ENCODE measurements at regions not wholly inside any gene's neighbourhood (a gene's known extent, or its start where the extent isn't known, plus 50 kb on each side); places are given as distances from the start of the nearest gene placed in this dataset.
"Not testable (repeated sequence)": the region's sequence is repeated elsewhere in the genome, so short reads cannot be mapped to it uniquely, and the experiment has no call there.

DNA sequence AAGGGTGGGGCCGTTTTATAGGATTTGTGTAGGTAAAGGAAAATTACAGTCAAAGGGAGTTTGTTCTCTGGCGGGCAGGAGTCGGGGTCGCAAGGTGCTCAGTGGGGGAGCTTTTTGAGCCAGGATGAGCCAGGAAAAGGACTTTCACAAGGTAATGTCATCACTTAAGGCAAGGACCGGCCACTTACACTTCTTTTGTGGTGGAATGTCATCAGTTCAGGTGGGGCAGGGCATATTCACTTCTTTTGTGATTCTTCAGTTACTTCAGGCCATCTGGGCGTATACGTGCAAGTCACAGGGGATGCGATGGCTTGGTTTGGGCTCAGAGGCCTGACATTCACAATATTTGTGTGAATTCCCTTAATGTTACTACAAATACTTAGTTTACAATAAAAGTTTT is 88.2 kb upstream of the MAP3K7 start:
- DNase-seq: not testable (repeated sequence)

DNA sequence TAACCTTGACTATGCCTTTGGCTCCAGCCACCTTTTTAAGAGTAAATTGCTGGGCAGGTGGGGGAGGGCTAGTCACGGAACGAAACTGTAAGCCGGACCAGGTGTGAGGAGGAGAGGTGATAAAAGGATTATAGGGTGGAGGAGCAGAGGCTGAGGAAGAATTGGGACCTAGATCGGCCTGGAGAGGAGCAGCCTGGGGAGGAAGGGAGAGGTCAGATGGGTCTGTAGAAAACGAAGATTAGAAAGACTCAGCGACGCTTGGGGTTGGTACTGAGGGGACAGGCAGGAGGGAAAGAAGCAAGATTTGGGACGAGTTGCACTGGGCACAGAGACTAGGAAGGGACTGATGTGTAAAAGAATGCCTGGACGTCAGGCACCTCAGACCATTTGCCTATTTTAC is 87.2 kb upstream of the MAP3K7 start:
- DNase-seq: not testable (repeated sequence)

DNA sequence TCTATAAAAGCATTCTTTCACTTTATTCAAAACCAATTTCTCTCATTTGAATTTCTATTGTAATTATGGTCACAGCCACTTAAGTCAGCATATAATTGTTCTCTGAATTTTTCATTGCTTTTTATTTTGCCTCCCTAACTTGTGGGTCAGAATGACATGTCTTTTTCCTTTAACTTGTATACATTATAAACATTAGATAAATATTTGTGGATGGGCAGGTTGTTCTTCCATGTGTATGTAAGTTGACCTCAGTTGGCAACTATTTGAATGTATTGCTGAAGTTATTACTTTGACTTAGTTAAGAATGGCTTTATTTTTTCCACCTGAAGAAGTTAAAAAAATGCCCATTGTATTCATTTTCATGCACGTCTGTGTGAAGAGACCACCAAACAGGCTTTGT is 83.0 kb upstream of the MAP3K7 start:
- no peak for DNase-seq

DNA sequence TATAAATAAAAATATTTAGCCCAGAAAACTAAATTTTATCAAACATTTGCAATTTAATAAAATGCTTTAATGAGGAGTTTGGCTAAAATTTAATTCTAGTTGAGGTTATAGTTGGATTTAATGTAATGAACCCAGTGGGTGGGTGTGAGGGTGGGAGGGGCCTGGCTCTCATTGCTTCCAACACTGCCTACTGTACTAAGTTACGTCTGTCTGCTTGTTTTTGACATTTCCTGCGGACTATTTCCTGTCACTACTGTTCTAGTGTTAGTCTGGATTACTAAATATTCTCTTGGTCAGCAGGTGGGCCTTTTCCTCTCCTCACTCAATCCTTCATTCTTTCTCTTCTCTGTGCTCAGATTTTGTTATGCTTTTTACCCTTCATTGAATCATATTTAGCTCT is 82.5 kb upstream of the MAP3K7 start:
- DNase-seq: no peak

DNA sequence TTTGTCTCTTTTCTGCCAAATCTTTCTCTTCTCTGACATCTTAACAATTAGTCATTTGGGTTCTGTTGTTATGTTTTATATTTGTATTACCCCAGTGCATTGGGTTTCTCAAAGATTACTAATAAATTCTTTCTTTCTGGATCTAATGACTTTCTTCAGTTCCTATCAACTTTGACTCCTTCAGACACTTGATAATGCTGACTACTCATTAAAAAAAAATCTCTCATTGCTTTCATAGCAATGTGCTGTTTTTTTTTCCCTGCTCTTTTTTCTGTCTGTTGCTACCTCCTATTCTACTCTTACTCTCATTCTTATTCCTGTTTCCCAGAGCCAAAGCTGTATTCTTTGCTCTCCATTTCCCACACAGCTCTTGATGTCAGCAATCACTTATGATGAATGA is 81.3 kb upstream of the MAP3K7 start:
- no peak for DNase-seq

DNA sequence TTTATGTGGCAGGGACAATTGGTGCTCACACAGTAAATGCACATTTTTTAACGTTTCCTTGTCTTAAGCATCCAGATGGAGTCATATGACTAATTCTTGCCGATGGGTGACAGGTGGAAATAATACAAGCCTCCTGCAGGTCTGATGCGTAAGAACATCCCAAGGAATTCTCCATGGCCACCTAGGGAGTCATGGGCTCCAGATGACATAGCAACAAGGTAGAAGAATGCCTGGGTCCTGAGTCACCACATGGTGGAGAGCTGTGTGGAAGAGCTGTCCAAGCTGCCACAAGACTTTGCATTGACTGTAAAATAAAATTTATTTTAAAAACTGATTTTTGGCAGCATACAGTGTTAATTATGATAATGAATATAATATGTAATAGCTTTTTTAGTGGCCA is 77.0 kb upstream of the MAP3K7 start:
- no peak for DNase-seq

DNA sequence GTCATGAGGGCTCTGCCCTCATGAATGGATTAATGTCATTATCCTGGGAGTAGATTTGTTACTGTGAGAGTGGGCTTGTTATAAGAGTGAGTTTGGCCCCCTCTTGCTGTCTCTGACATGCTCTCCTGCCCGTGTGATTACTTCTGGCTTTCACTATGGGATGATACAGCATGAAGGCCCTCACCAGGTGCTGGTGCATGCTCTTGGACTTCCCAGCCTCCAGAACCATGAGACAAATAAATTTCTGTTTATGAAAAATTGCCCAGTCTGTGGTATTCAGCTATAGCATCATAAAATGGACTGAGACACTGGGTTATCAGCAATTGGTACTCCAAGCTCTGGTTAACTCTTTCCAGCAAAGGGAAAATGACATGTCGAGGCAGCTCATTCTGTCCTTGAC is 76.2 kb upstream of the MAP3K7 start:
- DNase-seq: no peak

DNA sequence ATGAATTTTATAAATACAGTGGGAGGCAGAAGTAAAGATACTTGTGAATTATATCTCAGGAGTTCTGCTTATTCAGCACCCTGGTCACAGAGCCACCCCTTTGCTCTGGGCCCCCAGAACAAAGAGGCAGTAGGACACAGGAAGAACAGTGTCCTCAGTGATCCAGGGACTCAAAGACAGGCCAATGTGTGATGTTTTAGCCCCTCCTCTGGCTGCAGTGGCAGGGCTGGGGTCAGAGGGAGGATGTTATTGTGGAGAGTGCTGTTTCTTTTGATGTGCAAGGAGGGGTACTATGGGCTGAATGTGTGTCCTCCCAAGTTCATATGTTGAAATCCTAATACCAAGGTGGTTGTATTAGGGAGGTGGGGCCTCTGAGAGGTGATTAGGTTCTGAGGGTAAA is 74.1 kb upstream of the MAP3K7 start:
- DNase-seq: no peak

DNA sequence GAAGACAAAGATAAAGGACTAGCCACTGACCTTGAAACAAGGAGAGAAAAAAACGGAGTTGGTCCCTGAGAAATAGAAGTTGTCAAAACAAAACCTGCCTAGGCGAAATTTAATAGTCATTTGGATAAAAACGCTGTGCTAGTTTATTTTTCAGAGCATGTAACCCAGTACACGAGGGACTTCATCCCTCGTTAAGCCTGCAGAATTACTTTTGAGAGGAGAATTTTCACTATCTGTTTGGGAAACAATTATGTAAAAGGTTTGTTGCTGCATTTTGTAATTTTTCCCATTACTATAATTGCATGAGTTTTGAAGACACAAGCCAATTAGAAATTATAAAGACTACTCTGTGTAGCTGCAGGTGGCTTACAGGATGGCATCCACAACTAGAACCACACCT is 71.6 kb upstream of the MAP3K7 start:
- no peak for DNase-seq

DNA sequence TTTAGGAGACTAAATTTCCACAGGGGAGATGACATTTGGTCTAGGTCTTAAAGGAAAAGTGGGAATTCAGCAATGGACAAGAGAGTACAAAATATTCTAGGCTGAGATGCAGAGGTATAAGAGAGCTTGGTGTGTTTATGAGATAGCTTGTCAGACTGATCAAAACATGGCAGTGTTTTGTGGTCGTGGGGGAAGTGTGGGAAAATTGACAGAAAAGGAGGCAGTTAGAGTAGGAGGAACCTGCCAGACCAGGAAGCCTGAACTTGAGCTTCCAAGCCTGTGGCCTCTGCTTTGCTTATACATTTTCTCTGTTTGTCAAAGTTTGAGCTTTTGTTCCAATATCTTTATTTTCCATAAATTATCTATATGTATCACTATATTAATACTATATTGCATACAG is 69.5 kb upstream of the MAP3K7 start:
- no peak for DNase-seq

DNA sequence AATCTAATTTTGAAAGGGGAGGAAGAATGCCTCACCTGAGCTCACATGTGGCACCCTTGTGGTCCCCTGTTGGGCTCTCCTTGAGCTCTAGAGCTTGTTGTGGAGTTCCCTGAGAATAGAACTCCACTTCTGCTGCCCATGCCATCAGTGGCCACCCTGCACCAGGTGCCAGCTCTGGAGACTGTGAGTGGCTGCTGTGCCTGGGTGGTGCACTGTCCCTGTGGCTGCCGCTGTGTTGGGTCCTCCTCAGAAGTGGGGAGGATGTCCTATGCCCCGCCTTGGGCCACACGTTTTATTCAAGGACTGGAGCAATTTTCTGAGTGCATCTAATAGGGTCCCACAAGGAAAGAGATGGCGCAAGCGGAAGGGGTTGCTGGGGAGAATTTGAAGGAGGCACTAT is 67.9 kb upstream of the MAP3K7 start:
- no peak for DNase-seq

DNA sequence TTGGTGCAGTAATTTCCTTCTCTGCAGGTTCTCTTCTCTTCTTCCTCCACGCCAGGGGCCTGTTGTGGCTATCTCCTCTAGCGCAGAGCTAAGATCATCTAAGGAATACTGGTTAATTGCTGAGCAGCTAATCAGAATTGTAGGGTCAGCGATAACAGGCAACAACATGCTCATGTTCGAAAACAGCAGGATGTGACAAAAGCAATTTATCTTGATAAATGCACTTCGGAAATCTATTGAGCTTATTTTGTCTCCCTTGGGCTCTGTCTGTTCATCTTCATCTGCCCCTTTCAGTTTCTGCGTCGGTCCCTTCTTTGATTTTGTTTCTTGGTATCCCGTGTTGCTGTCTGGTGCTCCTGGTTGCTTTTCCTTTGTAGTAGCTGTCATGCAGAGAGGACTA is 67.3 kb upstream of the MAP3K7 start:
- no peak for DNase-seq

DNA sequence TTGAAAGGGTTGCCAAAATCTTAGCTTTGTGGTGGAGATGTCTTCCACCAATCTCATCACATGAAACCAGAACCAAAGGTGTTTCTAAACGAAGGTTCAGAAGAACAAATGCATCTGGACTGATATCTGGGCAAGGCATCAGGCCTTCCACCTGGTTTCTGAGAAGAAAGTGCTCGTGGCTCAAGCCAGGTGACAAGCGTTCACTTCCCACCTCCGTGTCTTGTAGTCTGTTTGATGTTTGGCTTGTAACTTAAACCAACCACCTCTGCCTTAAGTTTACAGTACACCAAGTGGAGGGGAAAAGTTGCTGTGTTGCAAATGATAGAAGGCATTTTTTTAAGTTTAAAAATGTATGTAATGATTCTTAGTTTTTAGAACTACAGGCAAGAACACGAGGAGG is 66.9 kb upstream of the MAP3K7 start:
- no peak for DNase-seq

DNA sequence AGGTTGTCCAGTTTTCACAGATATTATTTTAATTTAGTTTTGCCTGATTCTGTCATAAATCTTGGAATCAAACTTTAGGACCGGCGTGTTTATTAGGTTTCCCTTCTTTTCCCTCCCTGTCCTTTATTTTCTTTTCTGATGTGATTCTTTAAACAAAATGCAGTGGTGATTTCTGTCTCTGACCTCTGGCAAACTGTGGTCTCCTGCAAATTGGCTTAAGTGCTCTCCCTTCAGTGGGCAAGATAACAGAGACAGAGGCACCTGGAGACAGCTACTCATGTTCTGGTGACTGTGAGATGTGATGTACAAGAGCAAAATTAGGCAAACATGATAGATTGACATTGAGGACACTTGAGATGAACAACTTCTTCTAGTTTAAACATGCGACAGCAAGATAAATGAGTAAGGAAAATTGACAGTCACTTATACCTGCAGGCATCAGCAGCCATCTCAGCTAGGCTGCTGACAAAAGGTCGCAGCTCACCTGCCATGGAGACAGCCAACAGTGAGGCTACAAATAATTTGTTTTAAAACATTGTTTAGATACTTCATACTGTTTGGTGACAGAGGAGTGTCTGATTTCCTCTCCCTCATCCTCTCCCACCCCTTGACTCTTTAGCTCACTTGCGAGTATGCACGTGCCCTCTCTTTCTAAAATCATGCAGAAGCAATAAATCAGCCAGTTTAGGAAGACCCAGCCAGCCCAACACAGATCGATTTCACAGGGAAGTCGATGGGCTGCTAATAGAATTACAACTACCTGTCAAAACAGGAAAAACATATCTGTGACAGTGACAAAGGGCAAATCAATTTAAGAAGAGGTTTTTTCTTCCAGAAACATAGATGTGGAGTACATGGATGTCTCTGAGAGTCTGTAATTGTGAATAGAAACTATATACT is 63.4 kb upstream of the MAP3K7 start:
- no peak for DNase-seq

DNA sequence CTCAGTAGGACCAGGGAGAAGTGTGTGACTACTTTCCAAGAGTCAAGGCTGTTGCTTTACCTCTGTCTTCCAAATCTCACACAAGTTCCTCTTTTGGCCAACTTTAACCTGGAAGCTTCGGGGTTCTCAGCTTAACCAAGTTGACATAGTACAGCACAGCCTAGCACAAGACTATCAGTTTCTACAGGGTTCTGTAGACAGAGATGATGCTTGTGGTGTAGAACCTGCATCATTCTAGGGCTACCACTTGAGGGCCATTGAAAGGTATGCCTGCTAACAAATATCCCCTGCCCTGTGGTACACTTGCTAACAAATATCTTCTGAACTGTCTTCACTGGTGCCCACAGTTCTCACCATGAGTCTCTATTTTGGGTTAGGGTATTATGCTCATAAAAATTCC is 62.0 kb upstream of the MAP3K7 start:
- DNase-seq: no peak

DNA sequence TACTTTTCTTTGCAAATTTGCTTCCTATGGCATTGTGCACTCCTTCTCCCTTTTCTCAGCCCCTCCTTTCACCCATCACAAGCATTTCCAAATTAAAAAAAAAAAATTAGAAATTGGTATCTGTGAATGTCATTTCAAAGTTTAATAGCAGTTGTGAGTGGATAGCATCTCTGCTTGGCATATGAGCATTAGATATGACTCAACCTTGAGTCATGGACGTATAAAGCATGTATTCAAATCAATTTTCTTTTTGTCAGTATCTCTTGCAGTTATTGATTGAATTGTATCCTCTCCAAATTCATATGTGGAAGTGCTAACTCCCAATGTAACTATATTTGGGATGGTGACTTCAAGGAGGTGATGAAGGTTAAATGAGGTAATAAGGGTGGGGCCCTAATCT is 60.1 kb upstream of the MAP3K7 start:
- DNase-seq: no peak

DNA sequence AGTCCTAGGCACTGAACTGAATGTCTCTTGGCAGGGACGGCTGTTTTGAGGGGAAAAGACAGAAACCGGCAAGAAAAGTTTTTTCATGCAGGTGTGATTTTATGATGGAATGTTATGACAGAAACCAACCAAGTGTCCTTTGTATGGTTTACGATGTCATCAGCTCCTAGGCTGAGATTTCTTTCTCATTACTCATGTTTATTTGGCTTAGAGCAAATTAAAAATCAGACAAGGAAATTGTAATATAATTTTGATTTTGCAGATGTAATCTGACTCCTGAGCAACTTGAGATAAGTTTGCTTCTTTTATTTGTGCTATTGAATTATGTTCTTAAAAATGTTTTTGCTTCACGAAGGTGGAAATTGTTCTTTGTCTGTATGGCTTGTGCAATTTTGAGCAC is 58.8 kb upstream of the MAP3K7 start:
- no peak for DNase-seq

DNA sequence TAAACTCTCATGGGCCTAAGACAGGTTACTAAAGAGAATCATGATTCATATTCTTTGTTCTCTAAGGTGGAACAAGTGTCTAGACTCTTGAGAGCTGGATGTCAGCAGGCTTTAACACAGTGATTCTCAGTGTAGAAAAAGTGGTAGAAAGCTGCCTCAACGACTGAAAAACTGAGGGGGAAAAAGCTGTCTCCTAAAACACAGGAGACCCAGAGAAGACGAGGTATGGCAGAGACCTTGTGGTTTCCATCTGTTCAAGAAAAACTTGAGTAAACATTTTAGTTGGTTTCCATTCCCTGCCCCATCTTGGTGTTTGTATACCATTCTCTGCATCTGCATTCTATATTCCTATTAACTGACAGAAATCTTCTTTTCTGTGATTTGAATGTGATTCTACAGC is 57.6 kb upstream of the MAP3K7 start:
- DNase-seq: no peak

DNA sequence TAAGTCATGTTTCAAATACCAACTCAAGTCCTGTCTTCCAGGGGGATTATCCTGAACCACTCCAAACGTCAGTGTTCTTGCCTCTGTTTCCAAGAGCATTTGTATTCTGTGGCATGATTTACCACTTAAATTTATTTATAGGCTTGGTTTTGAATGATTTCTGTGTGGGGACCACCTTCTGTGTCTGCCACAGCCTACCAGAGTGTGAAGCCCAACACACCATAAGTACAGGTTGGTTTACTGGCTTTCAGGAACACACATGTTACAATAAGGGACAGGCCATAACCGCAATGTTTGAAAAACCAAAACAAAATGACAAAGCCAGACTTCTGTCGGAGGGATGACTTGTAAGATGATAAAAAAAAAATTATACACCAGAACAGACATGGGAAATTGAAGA is 56.5 kb upstream of the MAP3K7 start:
- DNase-seq: peak in 1 of 5 experiments; percentile 1

DNA sequence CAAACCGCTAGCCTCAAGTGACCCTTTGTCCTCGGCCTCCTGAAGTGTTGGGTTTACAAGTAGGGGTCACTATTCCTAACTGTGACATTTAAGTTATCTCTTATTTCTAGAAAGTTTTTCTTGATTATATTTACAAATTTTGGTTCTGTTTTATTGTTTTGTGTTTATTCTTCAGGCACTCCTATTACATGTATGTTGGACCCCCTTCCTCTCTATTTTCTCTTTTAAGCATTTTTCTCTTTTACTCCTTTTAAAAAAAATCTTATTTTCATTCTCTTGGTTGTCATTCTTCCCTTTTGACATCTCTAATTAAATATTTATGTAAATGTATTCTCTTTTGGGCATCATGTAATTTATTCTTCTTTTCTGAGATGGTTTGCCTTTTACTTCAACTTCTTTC is 50.4 kb upstream of the MAP3K7 start:
- no peak for DNase-seq
